OCI-LY1 (cell line): ENCODE measurements at regions not wholly inside any gene's neighbourhood (a gene's known extent, or its start where the extent isn't known, plus 50 kb on each side); places are given as distances from the start of the nearest gene placed in this dataset.

Source experiments
- H2AFZ ChIP-seq: fragments of 200-600 bp; sonication (generic), shearing (Covaris generic); 2 replicates; pipeline ENCODE4 v1.6.0; 2014; ENCODE audit warnings: antibody characterized with exemption, mild to moderate bottlenecking, low read length
- H3F3A ChIP-seq: fragments of 200-600 bp; sonication (generic), shearing (Covaris generic); 2 replicates; pipeline ENCODE4 v1.6.0; 2014; ENCODE audit warnings: mild to moderate bottlenecking, antibody characterized with exemption, low read length, moderate library complexity; ENCODE audit not compliant: insufficient read depth
- H3K27ac ChIP-seq: fragments of 200-600 bp; sonication (generic); 2 replicates; pipeline ENCODE4 v1.5.1; 2014; ENCODE audit warnings: low read length, mixed run types, mild to moderate bottlenecking, low read depth; ENCODE audit not compliant: poor library complexity, severe bottlenecking
- H3K27me3 ChIP-seq: fragments of 200-600 bp; sonication (generic); 2 replicates; pipeline ENCODE4 v1.6.0; 2014; ENCODE audit warnings: antibody characterized with exemption, mild to moderate bottlenecking, low read length, moderate library complexity; ENCODE audit not compliant: insufficient read depth
- H3K36me3 ChIP-seq: fragments of 200-600 bp; sonication (generic); 2 replicates; pipeline ENCODE4 v1.6.1; 2014; ENCODE audit warnings: mild to moderate bottlenecking, antibody characterized with exemption, low read length, moderate library complexity, mixed read lengths; ENCODE audit not compliant: insufficient read depth
- H3K4me1 ChIP-seq: fragments of 200-600 bp; sonication (generic); 2 replicates; pipeline ENCODE4 v1.5.1; 2014; ENCODE audit warnings: mild to moderate bottlenecking, low read length, moderate library complexity; ENCODE audit not compliant: insufficient read depth, severe bottlenecking
- H3K4me2 ChIP-seq: fragments of 200-600 bp; sonication (generic), shearing (Covaris generic); 2 replicates; pipeline ENCODE4 v1.6.1; 2014; ENCODE audit warnings: low read length
- H3K4me3 ChIP-seq: fragments of 200-600 bp; sonication (generic); 2 replicates; pipeline ENCODE4 v1.5.1; 2014; ENCODE audit warnings: low read length, low read depth, mild to moderate bottlenecking, mixed read lengths; ENCODE audit not compliant: poor library complexity, severe bottlenecking
- H3K79me2 ChIP-seq: fragments of 200-600 bp; shearing (Covaris generic); 2 replicates; pipeline ENCODE4 v1.6.1; 2016; ENCODE audit warnings: mixed run types, low read length, mixed read lengths; ENCODE audit not compliant: insufficient read depth
- H3K9ac ChIP-seq: fragments of 200-600 bp; sonication (generic), shearing (Covaris generic); 2 replicates; pipeline ENCODE4 v1.6.1; 2014; ENCODE audit warnings: mild to moderate bottlenecking, low read length, mixed read lengths
- H3K9me2 ChIP-seq: fragments of 200-600 bp; sonication (generic), shearing (Covaris generic); 2 replicates; pipeline ENCODE4 v1.6.1; 2014; ENCODE audit warnings: low read depth, mild to moderate bottlenecking, low read length, mixed read lengths
- H3K9me3 ChIP-seq: fragments of 200-600 bp; shearing (Covaris generic); 2 replicates; pipeline ENCODE4 v1.6.1; 2014; ENCODE audit warnings: low read length, mixed read lengths
- H4K20me1 ChIP-seq: fragments of 200-600 bp; sonication (generic), shearing (Covaris generic); 2 replicates; pipeline ENCODE4 v1.6.0; 2016; ENCODE audit warnings: mild to moderate bottlenecking, low read length; ENCODE audit not compliant: insufficient read depth
- CTCF ChIP-seq: fragments of 200-600 bp; sonication (generic), shearing (Covaris generic); IDR thresholded peaks from 2 replicates; pipeline ENCODE4 v1.5.1; 2017; ENCODE audit warnings: mild to moderate bottlenecking, antibody characterized with exemption, low read length, moderate library complexity, mixed read lengths
- EZH2 ChIP-seq: fragments of 200-600 bp; sonication (generic), shearing (Covaris generic); IDR thresholded peaks from 2 replicates; pipeline ENCODE4 v1.8.0; 2017; ENCODE audit warnings: borderline replicate concordance, mixed run types, mild to moderate bottlenecking, antibody characterized with exemption, low read length, moderate library complexity, mixed read lengths

- Histone ChIP-seq H3K4me3 (no peak overlapping the region), H3K9ac (no peak overlapping the region), H3K79me2 (no peaks in the 10 kb centered on the region), H3F3A (no peaks in the 10 kb centered on the region), H3K27me3 (no peaks in the 10 kb centered on the region), H3K27ac (no peak overlapping the region), H3K4me1 (no peaks in the 10 kb centered on the region), H4K20me1 (no peaks in the 10 kb centered on the region), H3K9me2 (no peaks in the 10 kb centered on the region), H2AFZ (no peak overlapping the region), H3K36me3 (no peaks in the 10 kb centered on the region), H3K9me3 (no peaks in the 10 kb centered on the region), H3K4me2 (no peak overlapping the region)
- TF ChIP-seq CTCF (no peak), EZH2 (no peak)
These were observed 1077.2 kb downstream of the BCL11B start for GRCh38 chr14:98194821-98195220.

GRCh38 chr14:98195256-98195655 lies 1076.7 kb downstream of the BCL11B start:
- no peaks in the 10 kb centered on the region for H3F3A ChIP-seq
- H3K4me3 ChIP-seq = no peak overlapping the region
- H3K27ac ChIP-seq = no peak overlapping the region
- no peaks in the 10 kb centered on the region for H3K36me3 ChIP-seq
- TF ChIP-seq CTCF (no peak), EZH2 (no peak)
- H3K9ac ChIP-seq = no peak overlapping the region
- no peak overlapping the region for H3K4me2 ChIP-seq
- no peaks in the 10 kb centered on the region for H3K9me2 ChIP-seq
- H3K27me3 ChIP-seq = no peaks in the 10 kb centered on the region
- no peaks in the 10 kb centered on the region for H3K79me2 ChIP-seq
- H2AFZ ChIP-seq = no peak overlapping the region
- no peaks in the 10 kb centered on the region for H4K20me1 ChIP-seq
- H3K9me3 ChIP-seq = no peaks in the 10 kb centered on the region
- no peaks in the 10 kb centered on the region for H3K4me1 ChIP-seq

GRCh38 chr14:98197933-98198332 lies 1074.1 kb downstream of the BCL11B start:
- TF ChIP-seq CTCF (no peak), EZH2 (no peak)
- Histone ChIP-seq H3K79me2 (no peaks in the 10 kb centered on the region), H3K4me2 (no peak overlapping the region), H3F3A (no peaks in the 10 kb centered on the region), H4K20me1 (no peaks in the 10 kb centered on the region), H3K4me1 (no peaks in the 10 kb centered on the region), H3K36me3 (no peaks in the 10 kb centered on the region), H3K9me2 (no peaks in the 10 kb centered on the region), H3K4me3 (no peak overlapping the region), H2AFZ (no peak overlapping the region), H3K9me3 (no peaks in the 10 kb centered on the region), H3K27me3 (no peaks in the 10 kb centered on the region), H3K27ac (no peak overlapping the region), H3K9ac (no peak overlapping the region)
